Uterus (tissue), 3 donors: ENCODE measurements at regions not wholly inside any gene's neighbourhood (a gene's known extent, or its start where the extent isn't known, plus 50 kb on each side); places are given as distances from the start of the nearest gene placed in this dataset.

Source experiments
- DNase-seq, 2 donors: peaks; one replicate each; pipeline ENCODE4 v3.0.0-alpha.2; 2019 to 2020
- H3K27ac ChIP-seq, 2 donors: fragments of 200-600 bp; sonication (generic); 1 replicate in 1 of 2; 2 replicates in 1 of 2; pipeline ENCODE4 v1.5.1; 2016 to 2018
- H3K27me3 ChIP-seq, 2 donors: fragments of 200-600 bp; sonication (generic); one replicate each; pipeline ENCODE4 v1.5.1; 2018 to 2019; ENCODE audit warnings: control low read depth in 1 of 2
- H3K36me3 ChIP-seq, 2 donors: fragments of 200-600 bp; sonication (generic); one replicate each; pipeline ENCODE4 v1.5.1; 2019; ENCODE audit warnings: control low read depth in 1 of 2
- H3K4me1 ChIP-seq, 2 donors: fragments of 200-600 bp; sonication (generic); one replicate each; pipeline ENCODE4 v1.5.1; 2018 to 2019; ENCODE audit warnings: control low read depth in 1 of 2
- H3K4me3 ChIP-seq, 2 donors: fragments of 200-600 bp; sonication (generic); 1 replicate in 1 of 2; 2 replicates in 1 of 2; pipeline ENCODE4 v1.5.1; 2018 to 2019; ENCODE audit warnings: mild to moderate bottlenecking in 1 of 2
- H3K9me3 ChIP-seq, 2 donors: fragments of 200-600 bp; sonication (generic); one replicate each; pipeline ENCODE4 v1.5.1; 2019; ENCODE audit warnings: control low read depth in 1 of 2
- POLR2A ChIP-seq, 2 donors: fragments of 450-650 bp; IDR thresholded peaks; one replicate each; pipeline ENCODE4 v1.6.1; 2016; ENCODE audit warnings: antibody characterized with exemption in 2 of 2, mild to moderate bottlenecking in 1 of 2, moderate library complexity in 1 of 2
- intact Hi-C: fragments of 100-400 bp; cut with DNase I; formaldehyde crosslinking; loops from one replicate; pipeline ENCODE4 v1.15.1; 2023; ENCODE audit warnings: low total_unique reads
- TF ChIP-seq, protein P1 (sequence below), 4 experiments: fragments of 200-600 bp in 2 of 4; fragments of 450-650 bp in 2 of 4; sonication (generic) in 2 of 4; IDR thresholded peaks; one replicate each; pipeline ENCODE4 v1.5.1; 2016 to 2019; ENCODE audit warnings: antibody characterized with exemption in 4 of 4, mild to moderate bottlenecking in 2 of 4, moderate library complexity in 1 of 4
- donor health status: DM: yes; HTN: yes; CAD: no.

DNA sequence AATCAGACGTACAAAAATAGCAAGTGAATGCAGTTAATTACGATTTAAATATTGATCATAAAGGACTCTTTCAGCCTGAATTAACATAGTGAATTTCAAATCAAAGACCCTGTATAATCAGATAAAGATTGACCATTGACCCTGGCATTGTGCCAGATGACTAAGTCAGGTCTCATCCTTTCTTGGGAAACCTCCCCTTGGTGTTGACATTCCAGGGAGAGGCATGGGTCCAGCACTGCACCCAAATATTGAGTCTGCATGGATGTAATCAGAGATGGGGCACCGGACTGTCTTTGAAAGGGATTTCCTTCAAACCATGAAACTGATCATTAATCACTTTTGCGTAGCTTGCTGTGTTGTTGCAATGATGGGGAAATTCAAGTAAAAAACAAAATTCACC is 1138.2 kb downstream of the BCL11B start:
- intact Hi-C loops, result no loop called here
- TF ChIP-seq, protein P1, sequence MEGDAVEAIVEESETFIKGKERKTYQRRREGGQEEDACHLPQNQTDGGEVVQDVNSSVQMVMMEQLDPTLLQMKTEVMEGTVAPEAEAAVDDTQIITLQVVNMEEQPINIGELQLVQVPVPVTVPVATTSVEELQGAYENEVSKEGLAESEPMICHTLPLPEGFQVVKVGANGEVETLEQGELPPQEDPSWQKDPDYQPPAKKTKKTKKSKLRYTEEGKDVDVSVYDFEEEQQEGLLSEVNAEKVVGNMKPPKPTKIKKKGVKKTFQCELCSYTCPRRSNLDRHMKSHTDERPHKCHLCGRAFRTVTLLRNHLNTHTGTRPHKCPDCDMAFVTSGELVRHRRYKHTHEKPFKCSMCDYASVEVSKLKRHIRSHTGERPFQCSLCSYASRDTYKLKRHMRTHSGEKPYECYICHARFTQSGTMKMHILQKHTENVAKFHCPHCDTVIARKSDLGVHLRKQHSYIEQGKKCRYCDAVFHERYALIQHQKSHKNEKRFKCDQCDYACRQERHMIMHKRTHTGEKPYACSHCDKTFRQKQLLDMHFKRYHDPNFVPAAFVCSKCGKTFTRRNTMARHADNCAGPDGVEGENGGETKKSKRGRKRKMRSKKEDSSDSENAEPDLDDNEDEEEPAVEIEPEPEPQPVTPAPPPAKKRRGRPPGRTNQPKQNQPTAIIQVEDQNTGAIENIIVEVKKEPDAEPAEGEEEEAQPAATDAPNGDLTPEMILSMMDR (IDR thresholded peaks at IDR 0.05), result no peak
- TF ChIP-seq POLR2A (IDR thresholded peaks at IDR 0.05), result no peak
- H3K4me1 ChIP-seq, result no peaks in the 10 kb centered on the region
- DNase-seq, result no peak
- no peak overlapping the region for H3K4me3 ChIP-seq
- H3K9me3 ChIP-seq, result no peaks in the 10 kb centered on the region
- no peaks in the 10 kb centered on the region for H3K27me3 ChIP-seq
- no peaks in the 10 kb centered on the region for H3K36me3 ChIP-seq
- no peak overlapping the region for H3K27ac ChIP-seq

DNA sequence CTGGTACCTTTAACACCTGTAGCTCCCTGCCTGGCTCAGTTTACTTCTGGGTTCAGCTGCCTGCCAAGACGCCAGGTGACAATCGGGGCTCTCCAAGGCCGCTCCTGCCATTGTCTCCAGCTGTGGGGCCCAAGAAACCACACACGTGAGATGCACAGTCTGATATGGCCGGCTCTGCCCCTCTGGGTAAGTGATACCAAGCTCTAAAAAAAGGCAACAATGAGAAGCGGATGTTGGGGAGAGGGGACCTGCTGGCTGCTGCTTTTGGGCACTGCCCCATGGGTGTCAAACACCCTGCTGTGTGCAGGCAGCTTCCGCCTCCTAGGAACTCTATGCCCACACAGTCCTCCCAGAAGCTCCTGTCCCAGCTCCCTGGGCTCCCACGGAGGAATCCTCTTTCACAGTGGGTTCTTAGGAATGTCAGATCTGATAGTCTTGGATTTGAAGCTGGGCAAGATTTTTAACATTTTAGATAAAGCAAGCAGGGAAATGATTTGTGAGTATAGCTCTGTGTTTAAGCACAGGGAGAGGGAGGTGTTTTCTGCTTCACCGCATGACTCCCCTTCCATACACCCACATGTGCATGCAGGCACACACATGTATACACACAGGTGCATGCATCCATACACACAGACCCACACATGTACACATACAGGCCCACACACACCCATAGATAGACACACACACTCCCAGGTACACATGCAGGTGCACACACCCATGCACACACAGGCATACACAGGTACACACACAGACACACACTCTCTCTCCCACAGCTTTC is 1135.8 kb downstream of the BCL11B start:
- no peaks in the 10 kb centered on the region for H3K27me3 ChIP-seq
- intact Hi-C loops, result no loop called here
- H3K27ac ChIP-seq, result no peak overlapping the region
- no peak overlapping the region for H3K4me3 ChIP-seq
- no peak for DNase-seq
- no peaks in the 10 kb centered on the region for H3K36me3 ChIP-seq
- H3K4me1 ChIP-seq, result no peaks in the 10 kb centered on the region
- H3K9me3 ChIP-seq, result no peaks in the 10 kb centered on the region
- TF ChIP-seq POLR2A (IDR thresholded peaks at IDR 0.05), result no peak
- TF ChIP-seq, protein P1 (IDR thresholded peaks at IDR 0.05), result no peak

DNA sequence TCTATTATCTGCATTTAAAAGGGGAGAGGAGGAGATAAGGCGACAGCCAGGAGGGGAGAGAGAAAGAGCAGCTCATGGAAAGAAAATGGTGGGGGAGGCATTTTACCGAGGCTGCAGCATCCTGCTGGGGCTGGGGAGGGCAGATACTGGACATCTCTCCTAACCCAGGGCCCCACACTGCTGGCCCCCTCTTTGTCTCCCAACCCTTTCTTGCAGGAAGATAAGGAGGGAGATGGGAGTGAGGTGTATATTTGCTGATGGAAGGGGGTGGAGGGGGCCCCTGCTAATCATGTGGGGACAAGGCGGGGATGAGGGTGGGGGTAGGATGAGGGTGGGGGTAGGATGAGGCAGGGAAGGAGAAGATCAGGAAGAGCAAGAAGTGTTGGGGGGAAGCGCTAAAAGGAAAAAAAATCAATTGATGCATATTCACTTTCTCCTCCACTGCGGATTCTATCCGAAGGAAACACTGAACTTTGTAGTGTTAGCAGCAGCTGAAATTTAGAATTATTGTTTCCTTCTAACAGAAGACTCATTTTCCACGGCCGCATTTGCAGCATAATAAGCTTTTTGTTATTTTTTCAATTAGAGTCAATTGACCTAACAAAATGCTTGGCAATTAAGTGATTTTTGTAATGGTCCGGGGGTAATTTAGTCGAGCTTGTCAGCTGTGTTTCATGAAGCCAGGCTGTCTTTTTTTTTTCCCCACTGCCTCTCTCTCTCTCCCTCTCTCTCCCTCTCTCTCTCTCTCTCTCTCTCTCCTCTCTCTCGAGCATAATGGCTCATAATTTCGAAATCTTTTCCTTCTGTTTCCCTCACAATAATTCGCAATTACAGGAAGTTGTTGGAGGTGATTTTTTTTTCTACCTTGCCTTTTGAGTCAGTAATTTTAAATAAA is 1134.6 kb downstream of the BCL11B start:
- H3K27ac ChIP-seq, result no peak overlapping the region
- no peak for DNase-seq
- no peaks in the 10 kb centered on the region for H3K27me3 ChIP-seq
- intact Hi-C loops, result no loop called here
- TF ChIP-seq POLR2A (IDR thresholded peaks at IDR 0.05), result no peak
- TF ChIP-seq, protein P1 (IDR thresholded peaks at IDR 0.05), result no peak
- no peaks in the 10 kb centered on the region for H3K36me3 ChIP-seq
- no peak overlapping the region for H3K4me3 ChIP-seq
- H3K4me1 ChIP-seq, result no peaks in the 10 kb centered on the region
- H3K9me3 ChIP-seq, result no peaks in the 10 kb centered on the region

DNA sequence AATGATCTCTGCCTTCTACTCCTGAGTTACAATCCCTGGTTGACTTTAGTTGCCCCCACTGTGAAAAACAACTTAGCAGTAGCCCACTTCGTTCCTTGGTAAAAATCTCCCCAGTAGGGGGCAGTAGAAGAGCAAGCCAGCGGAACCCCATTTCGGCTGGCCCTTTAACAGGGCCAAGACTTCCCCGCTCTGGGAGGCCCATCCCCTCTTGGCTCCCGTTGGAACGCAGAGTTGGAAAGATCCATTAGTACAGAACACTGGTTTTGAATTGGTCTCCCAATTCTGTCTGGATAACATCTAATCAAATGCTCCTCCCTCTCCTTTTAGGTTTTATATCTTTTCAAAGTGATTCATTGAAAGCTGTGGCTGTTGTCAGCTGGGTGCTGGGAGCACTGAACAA is 1133.3 kb downstream of the BCL11B start:
- Histone ChIP-seq H3K9me3 (no peaks in the 10 kb centered on the region), H3K27ac (no peak overlapping the region), H3K36me3 (no peaks in the 10 kb centered on the region), H3K4me3 (no peak overlapping the region), H3K27me3 (no peaks in the 10 kb centered on the region), H3K4me1 (no peaks in the 10 kb centered on the region)
- TF ChIP-seq, protein P1 (IDR thresholded peaks at IDR 0.05), result no peak
- no peak for TF ChIP-seq POLR2A (IDR thresholded peaks at IDR 0.05)
- intact Hi-C loops, result no loop called here
- no peak for DNase-seq
